Kidney (tissue), 13 donors: ENCODE measurements at regions not wholly inside any gene's neighbourhood (a gene's known extent, or its start where the extent isn't known, plus 50 kb on each side); places are given as distances from the start of the nearest gene placed in this dataset.

Experiments
- DNase-seq, 5 donors: peaks; one replicate each; pipeline ENCODE4 v3.0.0-alpha.2; 2013 to 2020
- FAIRE-seq: peaks from 2 replicates; lab custom pipeline; 2012; peaks lifted over from hg19 to GRCh38; lab: Jason Lieb, UNC
- H3K27ac ChIP-seq, 2 donors: one replicate each; pipeline ENCODE4 v1.7.0; 2013; ENCODE audit warnings: low read depth in 2 of 2, low read length in 2 of 2, inconsistent platforms in 1 of 2
- H3K27me3 ChIP-seq: one replicate; pipeline ENCODE4 v1.7.1; 2013; ENCODE audit warnings: low read length, inconsistent platforms; ENCODE audit not compliant: control insufficient read depth, insufficient read depth
- H3K36me3 ChIP-seq, 3 donors: one replicate each; pipeline versions ENCODE4 v1.7.0 to v1.7.1; 2013; ENCODE audit warnings: low read length in 3 of 3, control low read depth in 1 of 3, inconsistent platforms in 1 of 3; ENCODE audit not compliant: insufficient read depth in 3 of 3, control insufficient read depth in 2 of 3
- H3K4me1 ChIP-seq, 3 donors: one replicate each; pipeline versions ENCODE4 v1.7.0 to v1.7.1; 2013; ENCODE audit warnings: low read length in 3 of 3, inconsistent platforms in 1 of 3, low read depth in 1 of 3; ENCODE audit not compliant: control insufficient read depth in 2 of 3, insufficient read depth in 2 of 3
- H3K4me3 ChIP-seq, 3 donors: one replicate each; pipeline versions ENCODE4 v1.7.0 to v1.8.1; 2013; ENCODE audit warnings: low read length in 3 of 3, control low read depth in 1 of 3, inconsistent platforms in 1 of 3
- H3K9ac ChIP-seq, 3 donors: one replicate each; pipeline versions ENCODE4 v1.7.0 to v1.7.1; 2013; ENCODE audit warnings: low read length in 3 of 3, control low read depth in 1 of 3, inconsistent platforms in 1 of 3
- H3K9me3 ChIP-seq, 3 donors: one replicate each; pipeline versions ENCODE4 v1.7.0 to v1.7.1; 2013; ENCODE audit warnings: low read length in 3 of 3, control low read depth in 1 of 3, inconsistent platforms in 1 of 3; ENCODE audit not compliant: control insufficient read depth in 2 of 3, insufficient read depth in 1 of 3
- CTCF ChIP-seq: IDR thresholded peaks from 3 replicates; pipeline ENCODE4 v1.5.1; 2012; ENCODE audit warnings: mild to moderate bottlenecking, moderate library complexity, borderline replicate concordance; ENCODE audit not compliant: insufficient read depth; ENCODE audit errors: extremely low read depth
- intact Hi-C: fragments of 100-400 bp; cut with DNase I; formaldehyde crosslinking; loops from one replicate; pipeline ENCODE4 v1.11.1; 2022
- donor health status: control.
- donor health status: control.
- donor health status: control.
- donor health status: control.
- donor health status: control.
- donor health status: DM: yes; HTN: yes; CAD: no.
- donor health status: Normal renal cell carcinoma (clear cell type).

GRCh38 chr1:30184393-30185141, 538.8 kb downstream of the MATN1 start:
- intact Hi-C loops: no loop called here
- Histone ChIP-seq H3K4me3 (no peak overlapping the region), H3K9me3 (no peaks in the 10 kb centered on the region), H3K27me3 (no peaks in the 10 kb centered on the region), H3K4me1 (no peaks in the 10 kb centered on the region), H3K9ac (no peak overlapping the region), H3K36me3 (no peaks in the 10 kb centered on the region), H3K27ac (no peak overlapping the region)
- FAIRE-seq (no peak), DNase-seq (no peak)
- TF ChIP-seq CTCF: no peak

- DNase-seq: no peak
- no peak for FAIRE-seq
- H3K4me1 ChIP-seq: no peaks in the 10 kb centered on the region
- H3K27me3 ChIP-seq: no peaks in the 10 kb centered on the region
- no peak overlapping the region for H3K27ac ChIP-seq
- H3K9me3 ChIP-seq: no peaks in the 10 kb centered on the region
- intact Hi-C loops: no loop called here
- no peaks in the 10 kb centered on the region for H3K36me3 ChIP-seq
- no peak overlapping the region for H3K4me3 ChIP-seq
- TF ChIP-seq CTCF: no peak
- no peak overlapping the region for H3K9ac ChIP-seq
Observed at GRCh38 chr1:30183895-30184294, 539.5 kb downstream of the MATN1 start.

- H3K36me3 ChIP-seq: no peaks in the 10 kb centered on the region
- H3K4me1 ChIP-seq: no peaks in the 10 kb centered on the region
- H3K9me3 ChIP-seq: no peaks in the 10 kb centered on the region
- H3K27ac ChIP-seq: no peak overlapping the region
- no peak for TF ChIP-seq CTCF
- FAIRE-seq (no peak), DNase-seq (no peak)
- H3K9ac ChIP-seq: no peak overlapping the region
- no peaks in the 10 kb centered on the region for H3K27me3 ChIP-seq
- no peak overlapping the region for H3K4me3 ChIP-seq
- intact Hi-C loops: no loop called here
Observed at GRCh38 chr1:30183006-30183405, 540.4 kb downstream of the MATN1 start.
